ENCODE measurements at regions not wholly inside any gene's neighbourhood (a gene's known extent, or its start where the extent isn't known, plus 50 kb on each side); places are given as distances from the start of the nearest gene placed in this dataset.
A peak's percentile ranks its signal among the peaks of the same experiment; 100 is the strongest.
"Not testable (repeated sequence)": the region's sequence is repeated elsewhere in the genome, so short reads cannot be mapped to it uniquely, and the experiment has no call there.

GRCh38 chr7:83882551-83882950 lies 233.6 kb upstream of the SEMA3E start:
- DNase-seq: no peak

GRCh38 chr7:83879063-83879462 lies 230.1 kb upstream of the SEMA3E start:
- peak in 1 of 58 donors; percentile 1 for DNase-seq

GRCh38 chr7:83878614-83879013 lies 229.7 kb upstream of the SEMA3E start:
- no peak for DNase-seq

GRCh38 chr7:83876593-83876992 lies 227.7 kb upstream of the SEMA3E start:
- DNase-seq: no peak

- no peak for DNase-seq
Observed at GRCh38 chr7:83873459-83873858, 224.5 kb upstream of the SEMA3E start.

GRCh38 chr7:83872501-83872900 lies 223.6 kb upstream of the SEMA3E start:
- no peak for DNase-seq

- no peak for DNase-seq
Observed at GRCh38 chr7:83870515-83870914, 221.6 kb upstream of the SEMA3E start.

- DNase-seq: no peak
Observed at GRCh38 chr7:83866582-83866981, 217.6 kb upstream of the SEMA3E start.

- no peak for DNase-seq
Observed at GRCh38 chr7:83864551-83864950, 215.6 kb upstream of the SEMA3E start.

GRCh38 chr7:83863906-83864305 lies 215.0 kb upstream of the SEMA3E start:
- no peak for DNase-seq

- DNase-seq: no peak
Observed at GRCh38 chr7:83861876-83862275, 212.9 kb upstream of the SEMA3E start.

GRCh38 chr7:83859827-83860226 lies 210.9 kb upstream of the SEMA3E start:
- no peak for DNase-seq

GRCh38 chr7:83857691-83858090 lies 208.8 kb upstream of the SEMA3E start:
- DNase-seq: no peak

- no peak for DNase-seq
Observed at GRCh38 chr7:83856094-83856493, 207.2 kb upstream of the SEMA3E start.

- DNase-seq: no peak
Observed at GRCh38 chr7:83852136-83852535, 203.2 kb upstream of the SEMA3E start.

- no peak for DNase-seq
Observed at GRCh38 chr7:83851551-83851950, 202.6 kb upstream of the SEMA3E start.

GRCh38 chr7:83850941-83851340 lies 202.0 kb upstream of the SEMA3E start:
- no peak for DNase-seq

GRCh38 chr7:83850125-83850524 lies 201.2 kb upstream of the SEMA3E start:
- DNase-seq: peak in 3 of 58 donors; percentile 1 to 8 (median 5)

GRCh38 chr7:83849131-83849530 lies 200.2 kb upstream of the SEMA3E start:
- DNase-seq: no peak

GRCh38 chr7:83842894-83843293 lies 194.0 kb upstream of the SEMA3E start:
- no peak for DNase-seq

GRCh38 chr7:83837683-83838082 lies 188.7 kb upstream of the SEMA3E start:
- DNase-seq: no peak

GRCh38 chr7:83836028-83836427 lies 187.1 kb upstream of the SEMA3E start:
- no peak for DNase-seq

GRCh38 chr7:83835424-83835823 lies 186.5 kb upstream of the SEMA3E start:
- no peak for DNase-seq

- DNase-seq: not testable (repeated sequence)
Observed at GRCh38 chr7:83833721-83834120, 184.8 kb upstream of the SEMA3E start.
